SK-N-SH (cell line): ENCODE measurements at regions not wholly inside any gene's neighbourhood (a gene's known extent, or its start where the extent isn't known, plus 50 kb on each side); places are given as distances from the start of the nearest gene placed in this dataset.

Experiments
- EP300 ChIP-seq, 2 experiments: IDR thresholded peaks; 2 replicates each; pipeline versions ENCODE4 v1.4.0 to v1.6.1; 2012; ENCODE audit warnings: borderline replicate concordance in 1 of 2, low read depth in 1 of 2, low read length in 1 of 2
- GABPA ChIP-seq: IDR thresholded peaks from 2 replicates; pipeline ENCODE4 v1.4.0; 2012; ENCODE audit warnings: low read depth, mild to moderate bottlenecking
- NRF1 ChIP-seq: IDR thresholded peaks from 2 replicates; pipeline ENCODE4 v1.6.1; 2012; ENCODE audit warnings: low read depth, mild to moderate bottlenecking, low read length
- POLR2AphosphoS5 ChIP-seq: IDR thresholded peaks from 2 replicates; pipeline ENCODE4 v1.6.1; 2012; ENCODE audit warnings: low read depth, low read length
- RAD21 ChIP-seq: IDR thresholded peaks from 2 replicates; pipeline ENCODE4 v1.6.1; 2012; ENCODE audit warnings: mild to moderate bottlenecking, low read length
- YY1 ChIP-seq: IDR thresholded peaks from 2 replicates; pipeline ENCODE4 v1.4.0; 2012; ENCODE audit warnings: low read depth, mild to moderate bottlenecking
- TF ChIP-seq, protein P1 (sequence below): fragments of 200-600 bp; sonication (generic); IDR thresholded peaks from 2 replicates; pipeline ENCODE4 v1.6.1; 2017; ENCODE audit warnings: antibody characterized with exemption, mild to moderate bottlenecking, moderate library complexity

DNA sequence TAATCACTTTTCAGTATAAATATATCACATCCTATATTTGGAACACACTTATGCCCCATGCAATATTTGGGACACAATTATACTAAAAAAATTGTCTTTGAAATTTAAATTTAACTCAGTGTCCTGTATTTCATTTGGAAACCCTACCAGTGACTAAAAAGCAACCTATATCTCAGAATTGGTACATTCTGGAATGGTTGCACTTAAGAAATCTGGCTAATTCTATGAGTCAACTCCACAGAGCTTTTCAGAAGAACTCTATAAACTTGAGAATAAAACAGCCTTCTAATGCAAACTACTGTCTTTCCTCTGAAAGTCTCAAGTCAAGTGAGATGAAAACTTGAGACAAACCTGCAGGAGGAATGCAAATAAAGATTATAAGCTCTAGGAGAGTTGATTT lies 320.2 kb downstream of the MAFB start:
- TF ChIP-seq NRF1 (no peak), YY1 (no peak), GABPA (no peak), POLR2AphosphoS5 (no peak), RAD21 (no peak), EP300 (IDR thresholded peaks at IDR 0.05; ENCODE audit: borderline replicate concordance in 1 of 2, low read depth in 1 of 2, low read length in 1 of 2) (no peak)
- TF ChIP-seq, protein P1, sequence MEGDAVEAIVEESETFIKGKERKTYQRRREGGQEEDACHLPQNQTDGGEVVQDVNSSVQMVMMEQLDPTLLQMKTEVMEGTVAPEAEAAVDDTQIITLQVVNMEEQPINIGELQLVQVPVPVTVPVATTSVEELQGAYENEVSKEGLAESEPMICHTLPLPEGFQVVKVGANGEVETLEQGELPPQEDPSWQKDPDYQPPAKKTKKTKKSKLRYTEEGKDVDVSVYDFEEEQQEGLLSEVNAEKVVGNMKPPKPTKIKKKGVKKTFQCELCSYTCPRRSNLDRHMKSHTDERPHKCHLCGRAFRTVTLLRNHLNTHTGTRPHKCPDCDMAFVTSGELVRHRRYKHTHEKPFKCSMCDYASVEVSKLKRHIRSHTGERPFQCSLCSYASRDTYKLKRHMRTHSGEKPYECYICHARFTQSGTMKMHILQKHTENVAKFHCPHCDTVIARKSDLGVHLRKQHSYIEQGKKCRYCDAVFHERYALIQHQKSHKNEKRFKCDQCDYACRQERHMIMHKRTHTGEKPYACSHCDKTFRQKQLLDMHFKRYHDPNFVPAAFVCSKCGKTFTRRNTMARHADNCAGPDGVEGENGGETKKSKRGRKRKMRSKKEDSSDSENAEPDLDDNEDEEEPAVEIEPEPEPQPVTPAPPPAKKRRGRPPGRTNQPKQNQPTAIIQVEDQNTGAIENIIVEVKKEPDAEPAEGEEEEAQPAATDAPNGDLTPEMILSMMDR: no peak
